GM12872 (cell line): ENCODE measurements at regions not wholly inside any gene's neighbourhood (a gene's known extent, or its start where the extent isn't known, plus 50 kb on each side); places are given as distances from the start of the nearest gene placed in this dataset.

ENCODE experiments used
- TF ChIP-seq, protein P1 (sequence below): IDR thresholded peaks from 3 replicates; pipeline ENCODE4 v1.5.1; 2011; ENCODE audit warnings: low read depth, mild to moderate bottlenecking, low read length, moderate library complexity; ENCODE audit not compliant: insufficient read depth

GRCh38 chr7:73952266-73952665, 75.7 kb upstream of the ELN start:
- TF ChIP-seq, protein P1, sequence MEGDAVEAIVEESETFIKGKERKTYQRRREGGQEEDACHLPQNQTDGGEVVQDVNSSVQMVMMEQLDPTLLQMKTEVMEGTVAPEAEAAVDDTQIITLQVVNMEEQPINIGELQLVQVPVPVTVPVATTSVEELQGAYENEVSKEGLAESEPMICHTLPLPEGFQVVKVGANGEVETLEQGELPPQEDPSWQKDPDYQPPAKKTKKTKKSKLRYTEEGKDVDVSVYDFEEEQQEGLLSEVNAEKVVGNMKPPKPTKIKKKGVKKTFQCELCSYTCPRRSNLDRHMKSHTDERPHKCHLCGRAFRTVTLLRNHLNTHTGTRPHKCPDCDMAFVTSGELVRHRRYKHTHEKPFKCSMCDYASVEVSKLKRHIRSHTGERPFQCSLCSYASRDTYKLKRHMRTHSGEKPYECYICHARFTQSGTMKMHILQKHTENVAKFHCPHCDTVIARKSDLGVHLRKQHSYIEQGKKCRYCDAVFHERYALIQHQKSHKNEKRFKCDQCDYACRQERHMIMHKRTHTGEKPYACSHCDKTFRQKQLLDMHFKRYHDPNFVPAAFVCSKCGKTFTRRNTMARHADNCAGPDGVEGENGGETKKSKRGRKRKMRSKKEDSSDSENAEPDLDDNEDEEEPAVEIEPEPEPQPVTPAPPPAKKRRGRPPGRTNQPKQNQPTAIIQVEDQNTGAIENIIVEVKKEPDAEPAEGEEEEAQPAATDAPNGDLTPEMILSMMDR: no peak

DNA sequence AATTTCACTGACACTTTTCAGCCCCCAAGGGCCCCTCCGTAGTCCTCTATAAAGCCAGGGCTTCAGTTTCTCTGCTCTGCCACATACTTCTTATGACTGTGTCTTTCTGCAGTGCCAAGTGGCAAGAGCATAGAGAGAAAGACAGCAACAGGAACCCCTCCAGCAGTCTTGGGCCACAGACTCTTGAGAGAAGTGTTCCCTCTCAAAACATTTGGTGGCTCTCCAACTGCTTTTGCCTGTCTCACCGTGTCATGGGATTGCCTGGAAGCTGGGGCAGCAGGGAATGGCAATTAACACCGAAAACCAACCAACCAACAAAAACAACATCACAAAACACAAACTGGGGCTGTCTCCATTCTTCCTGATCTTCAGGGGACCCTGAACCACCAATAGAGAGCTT, 73.8 kb upstream of the ELN start:
- TF ChIP-seq, protein P1: no peak

DNA sequence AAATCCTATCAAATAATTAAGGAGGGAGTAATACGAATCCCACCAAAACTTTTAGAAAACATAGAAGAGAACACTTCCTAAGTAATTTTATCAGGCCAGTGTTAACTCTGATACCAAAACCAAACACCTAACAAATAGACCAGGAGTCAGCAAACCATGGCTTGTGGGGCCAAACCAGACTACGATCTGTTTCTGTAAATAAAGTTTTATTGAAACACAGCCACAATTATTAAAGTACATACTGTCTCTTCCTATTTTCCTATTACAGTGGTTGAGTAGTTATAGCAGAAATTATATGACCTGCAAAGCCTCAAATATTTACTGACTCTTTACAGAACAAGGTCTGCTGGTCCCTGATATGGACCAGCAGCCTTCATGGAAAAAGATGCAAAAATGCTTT, 73.1 kb upstream of the ELN start:
- TF ChIP-seq, protein P1: no peak

DNA sequence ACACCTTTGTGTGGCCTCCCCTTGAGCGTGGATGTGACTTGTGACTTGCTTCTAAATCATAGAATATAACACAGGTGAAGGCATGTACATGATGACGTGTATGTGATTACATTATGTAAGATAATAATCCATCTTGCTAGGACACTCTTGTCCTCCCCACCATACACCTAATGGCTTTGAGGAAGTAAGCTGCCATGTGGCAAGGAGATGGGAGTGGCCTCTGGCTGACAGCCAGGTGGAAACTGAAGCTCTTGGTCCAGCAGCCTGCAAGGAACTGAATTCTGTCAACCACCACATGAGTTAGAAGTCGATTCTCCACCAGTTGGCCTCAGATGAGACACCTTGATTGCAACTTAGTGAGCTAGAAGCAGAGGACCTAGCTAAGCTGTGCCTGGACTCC, 67.4 kb upstream of the ELN start:
- TF ChIP-seq, protein P1: no peak

DNA sequence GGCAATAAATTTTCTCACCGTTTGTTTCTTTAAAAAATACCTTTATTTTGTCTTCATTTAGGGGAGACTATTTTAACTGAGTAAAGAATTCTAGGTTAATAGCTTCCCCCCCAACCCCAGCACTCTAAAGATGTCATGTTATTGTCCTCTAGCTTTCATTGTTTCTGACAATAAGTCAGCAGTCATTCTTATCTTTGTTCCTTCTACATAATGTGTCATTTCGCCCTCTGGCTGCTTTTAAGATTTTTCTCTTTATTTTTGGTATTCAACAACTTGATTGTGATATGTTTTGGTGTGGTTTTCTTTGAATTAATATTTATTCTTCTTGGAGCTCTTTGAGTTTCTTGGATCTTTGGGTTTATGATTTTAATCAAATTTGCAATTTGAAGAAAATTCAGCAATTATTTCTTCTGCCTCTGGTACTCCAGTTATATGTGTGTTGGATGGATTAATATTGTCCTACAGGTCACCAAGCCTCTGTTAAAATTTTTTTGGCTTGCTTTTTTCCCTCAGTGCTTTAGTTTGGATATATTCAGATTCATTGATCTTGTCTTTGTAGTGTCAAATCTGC, 64.6 kb upstream of the ELN start:
- TF ChIP-seq, protein P1: no peak

DNA sequence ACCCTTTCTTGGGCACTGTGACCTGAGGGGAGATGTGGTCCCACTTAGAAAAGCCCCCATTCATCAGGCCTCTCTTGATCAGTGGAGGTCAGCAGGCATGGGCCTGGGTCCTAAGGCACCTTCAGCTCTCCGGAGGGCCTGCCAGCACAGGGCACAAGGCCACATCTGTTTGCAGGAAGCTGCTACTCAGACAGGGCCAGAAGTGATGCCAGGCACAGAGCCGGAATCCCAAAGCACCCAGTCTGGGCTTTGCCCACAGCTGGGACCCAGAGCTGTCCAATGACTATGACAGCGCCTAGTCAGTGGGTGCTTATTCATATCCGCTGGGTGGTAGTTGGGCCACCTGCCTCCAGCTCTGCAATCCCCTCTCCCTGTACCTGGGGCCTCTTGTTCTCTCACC, 63.2 kb upstream of the ELN start:
- TF ChIP-seq, protein P1: no peak

DNA sequence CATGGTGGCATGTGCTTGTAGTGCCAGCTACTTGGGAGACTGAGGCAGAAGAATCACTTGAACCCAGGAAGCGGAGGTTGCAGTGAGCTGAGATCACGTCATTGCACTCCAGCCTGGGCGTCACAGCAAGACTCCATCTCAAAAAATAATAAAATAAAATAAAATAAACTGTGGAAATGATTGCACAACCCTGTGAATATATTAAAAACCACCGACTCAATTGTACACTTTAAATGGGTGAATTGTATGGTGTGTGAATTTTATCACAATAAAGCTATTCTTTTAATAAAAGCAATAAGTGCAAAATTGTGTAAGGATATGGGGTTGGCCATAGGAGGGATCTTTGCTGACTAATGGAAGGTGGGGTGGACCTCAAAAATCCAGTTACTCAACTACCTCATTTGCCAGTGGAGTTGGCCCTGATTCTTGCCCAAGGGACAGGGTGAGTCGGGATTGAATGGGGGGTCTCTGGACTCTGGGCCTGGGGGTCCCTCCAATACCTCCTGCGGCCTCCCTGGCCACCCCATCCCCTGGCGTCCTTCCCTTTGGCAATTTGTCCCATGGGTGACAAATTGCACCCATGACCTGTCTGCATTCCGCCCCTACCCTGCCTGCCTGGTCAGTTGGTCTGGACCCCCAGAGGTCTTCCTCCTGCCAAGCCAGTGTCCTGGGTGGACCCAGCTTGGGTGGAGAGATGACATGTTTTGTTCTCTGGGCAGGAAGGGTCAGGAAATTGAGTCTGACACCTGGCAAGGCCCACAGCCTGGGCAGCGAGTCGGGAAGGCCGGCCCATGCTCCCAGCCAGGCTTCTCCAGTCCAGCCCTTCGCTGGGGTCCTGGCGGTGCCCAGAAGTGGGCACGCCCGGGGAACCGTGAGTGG, 61.7 kb upstream of the ELN start:
- TF ChIP-seq, protein P1: no peak
